Neuronal stem cell (in vitro differentiated cells): ENCODE measurements at regions not wholly inside any gene's neighbourhood (a gene's known extent, or its start where the extent isn't known, plus 50 kb on each side); places are given as distances from the start of the nearest gene placed in this dataset.

ENCODE experiments used
- DNase-seq: peaks from one replicate; pipeline ENCODE4 v3.0.0-alpha.2; 2013; ENCODE audit warnings: low spot score
- H2AFZ ChIP-seq: one replicate; pipeline ENCODE4 v1.6.1; 2013; ENCODE audit warnings: mild to moderate bottlenecking, low read length, inconsistent platforms
- H2AK5ac ChIP-seq: 2 replicates; pipeline ENCODE4 v1.6.1; 2013; ENCODE audit warnings: low read depth, mild to moderate bottlenecking, inconsistent platforms, low read length, moderate library complexity, mixed read lengths
- H2BK120ac ChIP-seq: 2 replicates; pipeline ENCODE4 v1.6.1; 2013; ENCODE audit warnings: low read depth, mild to moderate bottlenecking, inconsistent platforms, low read length, moderate library complexity, mixed read lengths
- H2BK12ac ChIP-seq: one replicate; pipeline ENCODE4 v1.6.1; 2013; ENCODE audit warnings: low read length, inconsistent platforms
- H2BK15ac ChIP-seq: 2 replicates; pipeline ENCODE4 v1.6.1; 2013; ENCODE audit warnings: mild to moderate bottlenecking, low read length, inconsistent platforms, mixed read lengths
- H2BK5ac ChIP-seq: one replicate; pipeline ENCODE4 v1.6.1; 2013; ENCODE audit warnings: inconsistent platforms, mild to moderate bottlenecking, low read length, moderate library complexity
- H3K14ac ChIP-seq: one replicate; pipeline ENCODE4 v1.6.1; 2013; ENCODE audit warnings: low read length, inconsistent platforms
- H3K18ac ChIP-seq: 2 replicates; pipeline ENCODE4 v1.6.1; 2013; ENCODE audit warnings: low read length, inconsistent platforms
- H3K23ac ChIP-seq: 2 replicates; pipeline ENCODE4 v1.6.1; 2013; ENCODE audit warnings: low read depth, mild to moderate bottlenecking, mixed read lengths, low read length, inconsistent platforms; ENCODE audit not compliant: poor library complexity
- H3K27ac ChIP-seq: replicated peaks from 3 replicates; pipeline ENCODE4 v1.5.1; 2013; ENCODE audit warnings: low read length, inconsistent platforms
- H3K27me3 ChIP-seq, 3 experiments: 2 replicates each; pipeline ENCODE4 v1.6.1; 2013; ENCODE audit warnings: low read length in 3 of 3, mild to moderate bottlenecking in 2 of 3, inconsistent platforms in 1 of 3, low read depth in 1 of 3, mixed read lengths in 1 of 3, moderate library complexity in 1 of 3; ENCODE audit not compliant: control insufficient read depth in 3 of 3, insufficient read depth in 3 of 3
- H3K36me3 ChIP-seq, 2 donors: replicated peaks in 1 of 2; 2 replicates each; pipeline ENCODE4 v1.6.1; 2013; ENCODE audit warnings: low read length in 2 of 2; ENCODE audit not compliant: control insufficient read depth in 2 of 2, insufficient read depth in 2 of 2
- H3K4ac ChIP-seq: 2 replicates; pipeline ENCODE4 v1.6.1; 2013; ENCODE audit warnings: inconsistent platforms, mild to moderate bottlenecking, low read length, moderate library complexity
- H3K4me1 ChIP-seq, 2 donors: 1 replicate in 1 of 2; 2 replicates in 1 of 2; pipeline ENCODE4 v1.6.1; 2013; ENCODE audit warnings: low read length in 2 of 2, low read depth in 1 of 2; ENCODE audit not compliant: control insufficient read depth in 2 of 2, insufficient read depth in 1 of 2
- H3K4me2 ChIP-seq: one replicate; pipeline ENCODE4 v1.6.1; 2013; ENCODE audit warnings: mild to moderate bottlenecking, low read length, inconsistent platforms; ENCODE audit not compliant: insufficient read depth, poor library complexity, severe bottlenecking
- H3K4me3 ChIP-seq, 2 donors: 2 replicates each; pipeline ENCODE4 v1.5.1; 2013; ENCODE audit warnings: low read length in 2 of 2, mild to moderate bottlenecking in 2 of 2, inconsistent platforms in 1 of 2, moderate library complexity in 1 of 2
- H3K79me1 ChIP-seq: one replicate; pipeline ENCODE4 v1.6.1; 2013; ENCODE audit warnings: low read depth, mild to moderate bottlenecking, inconsistent platforms, low read length, moderate library complexity
- H3K9ac ChIP-seq: one replicate; pipeline ENCODE4 v1.6.1; 2013; ENCODE audit warnings: mild to moderate bottlenecking, low read depth, low read length, inconsistent platforms; ENCODE audit not compliant: poor library complexity
- H3K9me3 ChIP-seq, 2 donors: replicated peaks in 1 of 2; 2 replicates each; pipeline versions ENCODE3 to v1.6.1; 2013; ENCODE audit warnings: low read length in 2 of 2, mild to moderate bottlenecking in 2 of 2, inconsistent platforms in 1 of 2, low read depth in 1 of 2, mixed read lengths in 1 of 2, moderate library complexity in 1 of 2; ENCODE audit not compliant: control insufficient read depth in 2 of 2, insufficient read depth in 1 of 2
- H4K8ac ChIP-seq: one replicate; pipeline ENCODE4 v1.6.1; 2013; ENCODE audit warnings: low read depth, mild to moderate bottlenecking, inconsistent platforms, low read length, moderate library complexity
- H4K91ac ChIP-seq: one replicate; pipeline ENCODE4 v1.6.1; 2013; ENCODE audit warnings: low read length, low read depth, mild to moderate bottlenecking, inconsistent platforms; ENCODE audit not compliant: poor library complexity
- WGBS, 2 donors: extraction: QIAGEN DNeasy Blood & Tissue Kit; methylation state at CpG; one replicate each; pipeline ENCODE4 v1.1.7; 2013; ENCODE audit warnings: missing lambda C conversion rate in 2 of 2, mixed read lengths in 1 of 2; ENCODE audit not compliant: insufficient read length in 2 of 2, insufficient replicate concordance in 1 of 2; ENCODE audit errors: extremely low coverage in 2 of 2; 5-methylcytosine and 5-hydroxymethylcytosine counted together

GRCh38 chr10:16256336-16256735 lies 180.5 kb upstream of the PTER start:
- Histone ChIP-seq H3K14ac (no peak overlapping the region), H2BK5ac (no peak overlapping the region), H3K4ac (no peak overlapping the region), H3K27me3 (no peaks in the 10 kb centered on the region), H2BK120ac (no peak overlapping the region), H2AK5ac (no peak overlapping the region), H4K8ac (no peak overlapping the region), H3K27ac (no peak overlapping the region), H3K36me3 (no peaks in the 10 kb centered on the region), H3K23ac (no peak overlapping the region), H3K9me3 (no peaks in the 10 kb centered on the region), H3K4me3 (no peak overlapping the region), H3K18ac (no peak overlapping the region), H2BK12ac (no peak overlapping the region), H3K9ac (no peak overlapping the region), H3K4me2 (no peak overlapping the region), H2AFZ (no peak overlapping the region), H4K91ac (no peak overlapping the region), H2BK15ac (no peak overlapping the region), H3K4me1 (no peaks in the 10 kb centered on the region), H3K79me1 (no peaks in the 10 kb centered on the region)
- no CpG with 5 or more reads among the region's 3 CpGs for WGBS, 2 donors
- no peak for DNase-seq

- Histone ChIP-seq H3K4ac (no peak overlapping the region), H4K8ac (no peak overlapping the region), H3K18ac (no peak overlapping the region), H3K14ac (no peak overlapping the region), H3K27ac (no peak overlapping the region), H2BK120ac (no peak overlapping the region), H3K27me3 (no peaks in the 10 kb centered on the region), H3K36me3 (no peaks in the 10 kb centered on the region), H3K79me1 (no peaks in the 10 kb centered on the region), H2BK15ac (no peak overlapping the region), H2AK5ac (no peak overlapping the region), H3K4me3 (no peak overlapping the region), H4K91ac (no peak overlapping the region), H2AFZ (no peak overlapping the region), H3K4me1 (no peaks in the 10 kb centered on the region), H3K4me2 (no peak overlapping the region), H3K9ac (no peak overlapping the region), H2BK12ac (no peak overlapping the region), H2BK5ac (no peak overlapping the region), H3K9me3 (no peaks in the 10 kb centered on the region), H3K23ac (no peak overlapping the region)
- no peak for DNase-seq
- no CpG with 5 or more reads among the region's 6 CpGs for WGBS, 2 donors
These were observed 178.3 kb upstream of the PTER start for GRCh38 chr10:16258291-16259040.

GRCh38 chr10:16259726-16260125 lies 177.1 kb upstream of the PTER start:
- no peak overlapping the region for H2AK5ac ChIP-seq
- H3K4me1 ChIP-seq, result no peaks in the 10 kb centered on the region
- H3K79me1 ChIP-seq, result no peaks in the 10 kb centered on the region
- no peaks in the 10 kb centered on the region for H3K27me3 ChIP-seq
- H3K27ac ChIP-seq, result no peak overlapping the region
- H2BK120ac ChIP-seq, result no peak overlapping the region
- H3K4me3 ChIP-seq, result no peak overlapping the region
- no peak overlapping the region for H2BK15ac ChIP-seq
- H2BK5ac ChIP-seq, result no peak overlapping the region
- no peaks in the 10 kb centered on the region for H3K9me3 ChIP-seq
- H3K9ac ChIP-seq, result no peak overlapping the region
- no peak overlapping the region for H2AFZ ChIP-seq
- no peak overlapping the region for H3K18ac ChIP-seq
- DNase-seq, result no peak
- no peak overlapping the region for H2BK12ac ChIP-seq
- no CpG with 5 or more reads among the region's 1 CpG for WGBS, 2 donors
- H3K4ac ChIP-seq, result no peak overlapping the region
- no peak overlapping the region for H3K4me2 ChIP-seq
- no peak overlapping the region for H3K23ac ChIP-seq
- H3K14ac ChIP-seq, result no peak overlapping the region
- no peak overlapping the region for H4K91ac ChIP-seq
- no peak overlapping the region for H4K8ac ChIP-seq
- no peaks in the 10 kb centered on the region for H3K36me3 ChIP-seq

GRCh38 chr10:16260388-16260787 lies 176.4 kb upstream of the PTER start:
- no peak overlapping the region for H2AK5ac ChIP-seq
- H2AFZ ChIP-seq, result no peak overlapping the region
- H3K18ac ChIP-seq, result no peak overlapping the region
- H3K4me3 ChIP-seq, result no peak overlapping the region
- no peak overlapping the region for H3K23ac ChIP-seq
- no peak overlapping the region for H2BK12ac ChIP-seq
- no peaks in the 10 kb centered on the region for H3K9me3 ChIP-seq
- no peaks in the 10 kb centered on the region for H3K27me3 ChIP-seq
- H3K4me2 ChIP-seq, result no peak overlapping the region
- H3K9ac ChIP-seq, result no peak overlapping the region
- no peak overlapping the region for H3K4ac ChIP-seq
- no peak overlapping the region for H2BK120ac ChIP-seq
- no peak overlapping the region for H4K8ac ChIP-seq
- H2BK5ac ChIP-seq, result no peak overlapping the region
- H3K4me1 ChIP-seq, result no peaks in the 10 kb centered on the region
- no peak overlapping the region for H4K91ac ChIP-seq
- no peaks in the 10 kb centered on the region for H3K79me1 ChIP-seq
- no peaks in the 10 kb centered on the region for H3K36me3 ChIP-seq
- H2BK15ac ChIP-seq, result no peak overlapping the region
- no peak for DNase-seq
- no peak overlapping the region for H3K14ac ChIP-seq
- no peak overlapping the region for H3K27ac ChIP-seq
